ENCODE measurements at regions not wholly inside any gene's neighbourhood (a gene's known extent, or its start where the extent isn't known, plus 50 kb on each side); places are given as distances from the start of the nearest gene placed in this dataset.

DNA sequence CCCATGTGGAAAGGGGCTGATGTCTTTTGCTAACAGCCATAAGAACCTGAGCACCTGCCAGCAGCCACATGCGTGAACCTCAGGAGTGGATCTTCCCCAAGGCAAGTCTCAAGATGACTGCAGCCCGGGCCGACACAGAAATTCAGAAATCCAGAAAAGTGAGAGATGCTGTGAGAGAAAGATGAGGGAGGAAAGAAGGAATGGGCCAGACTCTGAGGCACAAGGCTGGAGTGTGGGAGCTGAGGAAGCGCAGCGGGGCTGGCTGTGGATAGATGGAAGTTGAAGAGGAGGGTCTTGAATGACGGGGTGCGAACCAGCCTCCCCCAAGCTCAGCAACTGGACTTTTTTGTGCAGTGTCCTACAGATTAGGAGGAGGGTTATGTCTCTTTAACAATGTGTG, 337.8 kb downstream of the GADD45G start:
- Histone ChIP-seq H3K9me2 (replicated peaks; ENCODE audit: insufficient read depth, low read length) (no peaks in the 10 kb centered on the region), H3K79me2 (ENCODE audit: insufficient read depth, low read length) (no peaks in the 10 kb centered on the region), H3K27me3 (ENCODE audit: low read length) (peaks cover 3% of the 10 kb centered on the region; the same call in 1 of the 2 replicates), H3K9me3 (ENCODE audit: insufficient read depth, low read length) (no peaks in the 10 kb centered on the region), H2AFZ (ENCODE audit: low read depth, low read length, severe bottlenecking) (no peak overlapping the region), H3F3A (ENCODE audit: insufficient read depth) (no peaks in the 10 kb centered on the region), H4K20me1 (ENCODE audit: low read depth, low read length) (no peaks in the 10 kb centered on the region), H3K4me3 (ENCODE audit: insufficient read depth, low read length, poor library complexity, severe bottlenecking) (no peak overlapping the region), H3K27ac (ENCODE audit: low read depth, low read length) (no peak overlapping the region), H3K36me3 (ENCODE audit: low read length) (no peaks in the 10 kb centered on the region), H3K9ac (ENCODE audit: low read length) (no peak overlapping the region), H3K4me2 (ENCODE audit: low read depth, low read length, poor library complexity, severe bottlenecking) (no peak overlapping the region)
- TF ChIP-seq, protein P1, sequence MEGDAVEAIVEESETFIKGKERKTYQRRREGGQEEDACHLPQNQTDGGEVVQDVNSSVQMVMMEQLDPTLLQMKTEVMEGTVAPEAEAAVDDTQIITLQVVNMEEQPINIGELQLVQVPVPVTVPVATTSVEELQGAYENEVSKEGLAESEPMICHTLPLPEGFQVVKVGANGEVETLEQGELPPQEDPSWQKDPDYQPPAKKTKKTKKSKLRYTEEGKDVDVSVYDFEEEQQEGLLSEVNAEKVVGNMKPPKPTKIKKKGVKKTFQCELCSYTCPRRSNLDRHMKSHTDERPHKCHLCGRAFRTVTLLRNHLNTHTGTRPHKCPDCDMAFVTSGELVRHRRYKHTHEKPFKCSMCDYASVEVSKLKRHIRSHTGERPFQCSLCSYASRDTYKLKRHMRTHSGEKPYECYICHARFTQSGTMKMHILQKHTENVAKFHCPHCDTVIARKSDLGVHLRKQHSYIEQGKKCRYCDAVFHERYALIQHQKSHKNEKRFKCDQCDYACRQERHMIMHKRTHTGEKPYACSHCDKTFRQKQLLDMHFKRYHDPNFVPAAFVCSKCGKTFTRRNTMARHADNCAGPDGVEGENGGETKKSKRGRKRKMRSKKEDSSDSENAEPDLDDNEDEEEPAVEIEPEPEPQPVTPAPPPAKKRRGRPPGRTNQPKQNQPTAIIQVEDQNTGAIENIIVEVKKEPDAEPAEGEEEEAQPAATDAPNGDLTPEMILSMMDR (IDR thresholded peaks at IDR 0.05; ENCODE audit: insufficient read depth, low read length, poor library complexity, severe bottlenecking): no peak
- no peak for TF ChIP-seq EZH2phosphoT487 (conservative IDR thresholded peaks at IDR 0.05; ENCODE audit: low read length)

DNA sequence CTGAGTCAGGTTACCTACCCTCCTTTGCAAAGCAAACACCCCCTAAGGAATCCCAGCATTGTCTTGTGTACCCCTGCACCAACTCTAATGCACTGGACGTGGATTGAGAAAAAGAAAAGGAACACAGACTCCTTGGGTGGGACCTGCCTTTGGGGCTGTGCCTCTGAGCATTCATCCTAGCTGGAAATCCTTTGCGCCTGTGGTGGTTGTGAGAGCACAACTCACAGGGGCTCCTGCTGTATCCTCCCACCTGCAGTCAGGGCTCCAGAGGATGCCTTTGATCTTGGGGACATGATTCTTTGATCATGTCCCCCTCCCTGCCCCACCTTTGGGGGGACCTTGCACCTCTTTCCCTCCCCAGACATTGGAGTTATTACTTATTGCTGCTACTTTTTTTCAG, 338.5 kb downstream of the GADD45G start:
- TF ChIP-seq, protein P1 (IDR thresholded peaks at IDR 0.05; ENCODE audit: insufficient read depth, low read length, poor library complexity, severe bottlenecking): no peak
- TF ChIP-seq EZH2phosphoT487 (conservative IDR thresholded peaks at IDR 0.05; ENCODE audit: low read length): no peak
- Histone ChIP-seq H3K36me3 (ENCODE audit: low read length) (no peaks in the 10 kb centered on the region), H3K4me3 (ENCODE audit: insufficient read depth, low read length, poor library complexity, severe bottlenecking) (no peak overlapping the region), H3K79me2 (ENCODE audit: insufficient read depth, low read length) (no peaks in the 10 kb centered on the region), H3K9ac (ENCODE audit: low read length) (no peak overlapping the region), H2AFZ (ENCODE audit: low read depth, low read length, severe bottlenecking) (no peak overlapping the region), H3F3A (ENCODE audit: insufficient read depth) (no peaks in the 10 kb centered on the region), H4K20me1 (ENCODE audit: low read depth, low read length) (no peaks in the 10 kb centered on the region), H3K27ac (ENCODE audit: low read depth, low read length) (no peak overlapping the region), H3K27me3 (ENCODE audit: low read length) (peaks cover 3% of the 10 kb centered on the region; the same call in 1 of the 2 replicates), H3K4me2 (ENCODE audit: low read depth, low read length, poor library complexity, severe bottlenecking) (no peak overlapping the region), H3K9me3 (ENCODE audit: insufficient read depth, low read length) (no peaks in the 10 kb centered on the region), H3K9me2 (replicated peaks; ENCODE audit: insufficient read depth, low read length) (no peaks in the 10 kb centered on the region)

DNA sequence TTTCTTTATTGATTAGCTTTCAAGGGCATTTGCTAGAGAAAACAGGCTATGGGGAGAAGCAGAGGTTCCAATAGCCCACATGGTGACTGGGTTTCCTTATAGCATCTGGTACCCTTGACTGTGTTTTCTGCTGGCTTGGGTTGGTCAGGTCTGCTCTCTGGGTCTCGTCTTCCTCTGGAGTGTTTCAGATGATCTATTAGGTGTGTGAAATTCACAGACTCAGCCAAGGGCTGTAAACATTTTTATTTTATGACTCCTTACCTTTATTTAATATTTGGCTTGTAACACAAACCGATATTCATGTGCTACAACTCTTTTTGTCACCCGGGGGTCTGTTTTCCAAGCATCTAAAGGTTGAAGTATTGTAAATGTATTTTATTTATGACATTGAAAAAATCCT, 338.9 kb downstream of the GADD45G start:
- TF ChIP-seq EZH2phosphoT487 (conservative IDR thresholded peaks at IDR 0.05; ENCODE audit: low read length): no peak
- TF ChIP-seq, protein P1 (IDR thresholded peaks at IDR 0.05; ENCODE audit: insufficient read depth, low read length, poor library complexity, severe bottlenecking): no peak
- H3K4me2 ChIP-seq (ENCODE audit: low read depth, low read length, poor library complexity, severe bottlenecking): no peak overlapping the region

More for the DNA sequence above, 338.9 kb downstream of the GADD45G start:
- H3K27me3 ChIP-seq (ENCODE audit: low read length): peaks cover 3% of the 10 kb centered on the region; the same call in 1 of the 2 replicates
- no peak overlapping the region for H3K27ac ChIP-seq (ENCODE audit: low read depth, low read length)
- H3K4me3 ChIP-seq (ENCODE audit: insufficient read depth, low read length, poor library complexity, severe bottlenecking): no peak overlapping the region
- no peak overlapping the region for H3K9ac ChIP-seq (ENCODE audit: low read length)
- no peak overlapping the region for H2AFZ ChIP-seq (ENCODE audit: low read depth, low read length, severe bottlenecking)
- no peaks in the 10 kb centered on the region for H3K36me3 ChIP-seq (ENCODE audit: low read length)
- no peaks in the 10 kb centered on the region for H4K20me1 ChIP-seq (ENCODE audit: low read depth, low read length)
- no peaks in the 10 kb centered on the region for H3K9me2 ChIP-seq (replicated peaks; ENCODE audit: insufficient read depth, low read length)
- H3K9me3 ChIP-seq (ENCODE audit: insufficient read depth, low read length): no peaks in the 10 kb centered on the region
- H3K79me2 ChIP-seq (ENCODE audit: insufficient read depth, low read length): no peaks in the 10 kb centered on the region
- no peaks in the 10 kb centered on the region for H3F3A ChIP-seq (ENCODE audit: insufficient read depth)

All from SU-DHL-6 (cell line).